HL-60 (cell line): ENCODE measurements at regions not wholly inside any gene's neighbourhood (a gene's known extent, or its start where the extent isn't known, plus 50 kb on each side); places are given as distances from the start of the nearest gene placed in this dataset.

Source experiments
- DNase-seq, 2 experiments: peaks; one replicate each; pipeline ENCODE4 v3.0.0-alpha.2; 2010 to 2020; ENCODE audit warnings: low read depth in 1 of 2, low spot score in 1 of 2
- H3K27ac ChIP-seq: fragments of 250-450 bp; sonication (Bioruptor Pico); replicated peaks from 2 replicates; pipeline ENCODE4 v1.5.1; 2020; ENCODE audit warnings: mild to moderate bottlenecking, moderate library complexity
- H3K27me3 ChIP-seq: fragments of 250-450 bp; sonication (Bioruptor Pico); 2 replicates; pipeline ENCODE4 v1.5.1; 2021; ENCODE audit warnings: mild to moderate bottlenecking, moderate library complexity; ENCODE audit not compliant: insufficient read depth, poor library complexity, severe bottlenecking
- H3K4me3 ChIP-seq: replicated peaks from 2 replicates; pipeline ENCODE4 v1.5.1; 2011; ENCODE audit warnings: mild to moderate bottlenecking, control low read depth, low read length; ENCODE audit not compliant: insufficient read depth
- CTCF ChIP-seq: IDR thresholded peaks from one replicate; pipeline ENCODE4 v1.5.1; 2011; ENCODE audit warnings: low read length, control low read depth, inconsistent platforms; ENCODE audit not compliant: insufficient read depth
- GABPA ChIP-seq: IDR thresholded peaks from 2 replicates; pipeline ENCODE4 v1.6.1; 2012; ENCODE audit warnings: low read depth
- POLR2AphosphoS5 ChIP-seq: IDR thresholded peaks from 2 replicates; pipeline ENCODE4 v1.6.1; 2012; ENCODE audit warnings: low read depth
- REST ChIP-seq: IDR thresholded peaks from 2 replicates; pipeline ENCODE4 v1.6.1; 2012; ENCODE audit warnings: low read depth; ENCODE audit not compliant: insufficient replicate concordance
- SPI1 ChIP-seq: IDR thresholded peaks from 2 replicates; pipeline ENCODE4 v1.6.1; 2012; ENCODE audit warnings: low read depth, mild to moderate bottlenecking, borderline replicate concordance

- DNase-seq = no peak
- Histone ChIP-seq H3K4me3 (no peak overlapping the region), H3K27me3 (no peaks in the 10 kb centered on the region), H3K27ac (no peak overlapping the region)
- no peak for TF ChIP-seq CTCF
- no peak for TF ChIP-seq SPI1
- no peak for TF ChIP-seq POLR2AphosphoS5
- no peak for TF ChIP-seq GABPA
- no peak for TF ChIP-seq REST
These were observed 439.2 kb upstream of the SMARCA2 start for GRCh38 chr9:1575939-1576338.

GRCh38 chr9:1580215-1580614 is 434.9 kb upstream of the SMARCA2 start:
- no peak overlapping the region for H3K27ac ChIP-seq
- H3K4me3 ChIP-seq = no peak overlapping the region
- no peaks in the 10 kb centered on the region for H3K27me3 ChIP-seq
- TF ChIP-seq POLR2AphosphoS5 (no peak), GABPA (no peak), REST (no peak), CTCF (no peak), SPI1 (no peak)
- no peak for DNase-seq

GRCh38 chr9:1581926-1582325 is 433.2 kb upstream of the SMARCA2 start:
- Histone ChIP-seq H3K4me3 (no peak overlapping the region), H3K27me3 (no peaks in the 10 kb centered on the region), H3K27ac (no peak overlapping the region)
- TF ChIP-seq CTCF (no peak), REST (no peak), SPI1 (no peak), POLR2AphosphoS5 (no peak), GABPA (no peak)
- no peak for DNase-seq
